GM12874 (cell line): ENCODE measurements at regions not wholly inside any gene's neighbourhood (a gene's known extent, or its start where the extent isn't known, plus 50 kb on each side); places are given as distances from the start of the nearest gene placed in this dataset.

Experiments
- CTCF ChIP-seq: IDR thresholded peaks from 2 replicates; pipeline ENCODE4 v1.5.1; 2011; ENCODE audit warnings: low read depth, mild to moderate bottlenecking, control low read depth, low read length, moderate library complexity; ENCODE audit not compliant: insufficient read depth

- TF ChIP-seq CTCF = no peak
Measured at GRCh38 chr1:104853276-104853675, 1103.6 kb downstream of the AMY1C start.

- TF ChIP-seq CTCF = no peak
Measured at GRCh38 chr1:104854529-104854928, 1104.8 kb downstream of the AMY1C start.

GRCh38 chr1:104855550-104855949 is 1105.9 kb downstream of the AMY1C start:
- no peak for TF ChIP-seq CTCF

- TF ChIP-seq CTCF = no peak
Measured at GRCh38 chr1:104856091-104856490, 1106.4 kb downstream of the AMY1C start.

- no peak for TF ChIP-seq CTCF
Measured at GRCh38 chr1:104856518-104856917, 1106.8 kb downstream of the AMY1C start.

GRCh38 chr1:104868794-104869193 is 1119.1 kb downstream of the AMY1C start:
- no peak for TF ChIP-seq CTCF

- no peak for TF ChIP-seq CTCF
Measured at GRCh38 chr1:104874044-104874443, 1124.3 kb downstream of the AMY1C start.
